ENCODE measurements at regions not wholly inside any gene's neighbourhood (a gene's known extent, or its start where the extent isn't known, plus 50 kb on each side); places are given as distances from the start of the nearest gene placed in this dataset.
"Not testable (repeated sequence)": the region's sequence is repeated elsewhere in the genome, so short reads cannot be mapped to it uniquely, and the experiment has no call there.

GRCh38 chr7:35906191-35906908, 105.5 kb downstream of the SEPTIN7 start:
- intact Hi-C loops (cut with DNase I): loop anchor here (10.0 kb wide), 1 partner anchor 202 kb away; no protein-coding TSS in a partner anchor
- DNase-seq (peak; percentile 56 to 78 (median 62)), ATAC-seq (peak; percentile 86)
- H3K27ac ChIP-seq: no peak overlapping the region
- WGBS, 2 donors: 42 to 44% methylated on average over 2 of the region's 2 CpGs
- H3K36me3 ChIP-seq (replicated peaks in 1 of 2; ENCODE audit: insufficient read depth in 1 of 2, low read depth in 2 of 2): peaks cover 0 to 1% of the 10 kb centered on the region in 2 donors
- H3K4me1 ChIP-seq: no peaks in the 10 kb centered on the region
- H3K4me3 ChIP-seq: no peak overlapping the region
- no peaks in the 10 kb centered on the region for H3K27me3 ChIP-seq
- H3K9me3 ChIP-seq: no peaks in the 10 kb centered on the region
- peak; percentile 88 to 96 (median 93) for TF ChIP-seq CTCF (IDR thresholded peaks at IDR 0.05)
- no peak for TF ChIP-seq POLR2A (IDR thresholded peaks at IDR 0.05)

GRCh38 chr7:35908331-35909216, 107.7 kb downstream of the SEPTIN7 start:
- Histone ChIP-seq H3K36me3 (replicated peaks in 1 of 2; ENCODE audit: insufficient read depth in 1 of 2, low read depth in 2 of 2) (peaks cover 0 to 1% of the 10 kb centered on the region in 2 donors), H3K27me3 (no peaks in the 10 kb centered on the region), H3K9me3 (no peaks in the 10 kb centered on the region), H3K4me3 (no peak overlapping the region), H3K27ac (no peak overlapping the region), H3K4me1 (no peaks in the 10 kb centered on the region)
- ATAC-seq (no peak), DNase-seq (no peak)
- intact Hi-C loops (cut with DNase I): loop anchor here (10.0 kb wide), 1 partner anchor 204 kb away; no protein-coding TSS in a partner anchor
- TF ChIP-seq POLR2A (IDR thresholded peaks at IDR 0.05): no peak
- TF ChIP-seq CTCF (IDR thresholded peaks at IDR 0.05): no peak
- 52 to 55% methylated on average over 11 of the region's 11 CpGs for WGBS, 2 donors

GRCh38 chr7:35909870-35910357, 109.1 kb downstream of the SEPTIN7 start:
- intact Hi-C loops (cut with DNase I): loop anchor here (10.0 kb wide), 1 partner anchor 205 kb away; no protein-coding TSS in a partner anchor

GRCh38 chr7:35910621-35911020, 109.8 kb downstream of the SEPTIN7 start:
- H3K36me3 ChIP-seq (replicated peaks in 1 of 2; ENCODE audit: insufficient read depth in 1 of 2, low read depth in 2 of 2); H3K4me1 ChIP-seq; ATAC-seq; intact Hi-C loops (cut with DNase I); H3K4me3 ChIP-seq; H3K27me3 ChIP-seq; H3K27ac ChIP-seq; DNase-seq; H3K9me3 ChIP-seq: not testable (repeated sequence)
- WGBS, 2 donors: 78 to 87% methylated on average over 3 of the region's 3 CpGs

More at GRCh38 chr7:35909870-35910357, 109.1 kb downstream of the SEPTIN7 start:
- H3K4me1 ChIP-seq: no peaks in the 10 kb centered on the region
- no peak for TF ChIP-seq CTCF (IDR thresholded peaks at IDR 0.05)
- TF ChIP-seq POLR2A (IDR thresholded peaks at IDR 0.05): no peak
- DNase-seq: no peak
- 93 to 98% methylated on average over 3 to 4 of the region's 4 CpGs for WGBS, 2 donors
- no peak overlapping the region for H3K4me3 ChIP-seq
- no peak overlapping the region for H3K27ac ChIP-seq
- no peaks in the 10 kb centered on the region for H3K36me3 ChIP-seq (replicated peaks in 1 of 2; ENCODE audit: insufficient read depth in 1 of 2, low read depth in 2 of 2)
- no peaks in the 10 kb centered on the region for H3K9me3 ChIP-seq
- ATAC-seq: no peak
- H3K27me3 ChIP-seq: no peaks in the 10 kb centered on the region

GRCh38 chr7:35913350-35913749, 112.5 kb downstream of the SEPTIN7 start:
- H3K4me1 ChIP-seq; DNase-seq; ATAC-seq; H3K27ac ChIP-seq; H3K36me3 ChIP-seq (replicated peaks in 1 of 2; ENCODE audit: insufficient read depth in 1 of 2, low read depth in 2 of 2); H3K27me3 ChIP-seq; intact Hi-C loops (cut with DNase I); H3K9me3 ChIP-seq; H3K4me3 ChIP-seq: not testable (repeated sequence)
- 96 to 100% methylated on average over 2 of the region's 2 CpGs for WGBS, 2 donors

- H3K27ac ChIP-seq; H3K9me3 ChIP-seq; H3K36me3 ChIP-seq (replicated peaks in 1 of 2; ENCODE audit: insufficient read depth in 1 of 2, low read depth in 2 of 2); ATAC-seq; H3K4me1 ChIP-seq; H3K4me3 ChIP-seq; H3K27me3 ChIP-seq; DNase-seq; intact Hi-C loops (cut with DNase I): not testable (repeated sequence)
- WGBS, 2 donors: 85 to 100% methylated on average over 1 of the region's 1 CpG
Measured at GRCh38 chr7:35914214-35914613, 113.4 kb downstream of the SEPTIN7 start.

GRCh38 chr7:35915247-35915955, 114.5 kb downstream of the SEPTIN7 start:
- H3K4me1 ChIP-seq; H3K27ac ChIP-seq; H3K36me3 ChIP-seq (replicated peaks in 1 of 2; ENCODE audit: insufficient read depth in 1 of 2, low read depth in 2 of 2); DNase-seq; H3K27me3 ChIP-seq; ATAC-seq; H3K9me3 ChIP-seq; intact Hi-C loops (cut with DNase I); H3K4me3 ChIP-seq: not testable (repeated sequence)
- WGBS, 2 donors: 68 to 71% methylated on average over 6 of the region's 6 CpGs

- H3K4me3 ChIP-seq; H3K36me3 ChIP-seq (replicated peaks in 1 of 2; ENCODE audit: insufficient read depth in 1 of 2, low read depth in 2 of 2); intact Hi-C loops (cut with DNase I); H3K4me1 ChIP-seq; H3K27me3 ChIP-seq; H3K9me3 ChIP-seq; DNase-seq; H3K27ac ChIP-seq; ATAC-seq: not testable (repeated sequence)
- WGBS, 2 donors: 64 to 80% methylated on average over 9 to 10 of the region's 10 CpGs
Measured at GRCh38 chr7:35918217-35918616, 117.4 kb downstream of the SEPTIN7 start.
